RPMI7951 (cell line): ENCODE measurements at regions not wholly inside any gene's neighbourhood (a gene's known extent, or its start where the extent isn't known, plus 50 kb on each side); places are given as distances from the start of the nearest gene placed in this dataset.
"Not testable (repeated sequence)": the region's sequence is repeated elsewhere in the genome, so short reads cannot be mapped to it uniquely, and the experiment has no call there.

Experiments used
- DNase-seq: peaks from one replicate; pipeline ENCODE4 v3.0.0-alpha.2; 2012; ENCODE audit warnings: low read depth

DNA sequence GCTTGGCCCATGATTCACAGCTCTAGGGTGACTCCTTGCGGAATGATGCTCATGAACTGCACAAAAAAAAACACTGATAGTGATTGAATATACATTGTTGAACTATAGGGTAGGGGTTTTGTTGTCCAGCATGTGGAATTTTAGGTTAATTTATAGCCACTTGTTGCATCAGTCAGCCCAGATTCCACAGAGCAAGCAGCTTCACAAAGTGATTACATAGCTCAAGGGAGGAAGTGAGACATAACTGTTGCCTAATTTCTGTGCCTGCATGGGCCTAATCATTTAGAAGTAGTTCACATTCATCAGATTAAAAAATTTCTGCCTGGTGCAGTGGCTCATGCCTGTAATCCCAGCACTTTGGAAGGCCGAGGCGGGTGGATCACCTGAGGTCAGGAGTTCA lies 142.2 kb upstream of the ZNF722 start:
- DNase-seq: not testable (repeated sequence)

- no peak for DNase-seq
Observed at GRCh38 chr7:63867127-63867526, 131.5 kb upstream of the ZNF722 start.

GRCh38 chr7:63874242-63874641 lies 124.4 kb upstream of the ZNF722 start:
- DNase-seq: not testable (repeated sequence)

GRCh38 chr7:63876707-63877322 lies 121.8 kb upstream of the ZNF722 start:
- no peak for DNase-seq

DNA sequence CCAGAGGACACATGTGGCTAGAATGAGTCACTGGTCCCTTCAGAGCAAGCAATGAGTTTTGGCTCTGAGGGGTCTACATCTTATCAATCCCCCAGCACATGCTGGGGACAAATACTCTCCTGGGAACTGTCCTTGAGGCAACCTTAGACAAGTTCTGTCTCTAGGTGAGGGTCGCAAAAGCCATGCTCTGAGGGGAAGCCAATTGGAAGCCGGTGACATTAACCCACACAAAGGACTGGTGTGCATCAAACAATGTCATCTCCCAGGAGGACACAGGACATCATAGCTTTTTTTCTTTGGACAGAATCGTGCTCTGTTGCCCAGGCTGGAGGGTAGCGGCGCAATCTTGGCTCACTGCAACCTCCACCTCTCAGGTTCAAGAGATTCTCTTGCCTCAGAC lies 111.6 kb upstream of the ZNF722 start:
- DNase-seq: no peak

- peak; percentile 2 for DNase-seq
Observed at GRCh38 chr7:63899691-63900393, 98.8 kb upstream of the ZNF722 start.

DNA sequence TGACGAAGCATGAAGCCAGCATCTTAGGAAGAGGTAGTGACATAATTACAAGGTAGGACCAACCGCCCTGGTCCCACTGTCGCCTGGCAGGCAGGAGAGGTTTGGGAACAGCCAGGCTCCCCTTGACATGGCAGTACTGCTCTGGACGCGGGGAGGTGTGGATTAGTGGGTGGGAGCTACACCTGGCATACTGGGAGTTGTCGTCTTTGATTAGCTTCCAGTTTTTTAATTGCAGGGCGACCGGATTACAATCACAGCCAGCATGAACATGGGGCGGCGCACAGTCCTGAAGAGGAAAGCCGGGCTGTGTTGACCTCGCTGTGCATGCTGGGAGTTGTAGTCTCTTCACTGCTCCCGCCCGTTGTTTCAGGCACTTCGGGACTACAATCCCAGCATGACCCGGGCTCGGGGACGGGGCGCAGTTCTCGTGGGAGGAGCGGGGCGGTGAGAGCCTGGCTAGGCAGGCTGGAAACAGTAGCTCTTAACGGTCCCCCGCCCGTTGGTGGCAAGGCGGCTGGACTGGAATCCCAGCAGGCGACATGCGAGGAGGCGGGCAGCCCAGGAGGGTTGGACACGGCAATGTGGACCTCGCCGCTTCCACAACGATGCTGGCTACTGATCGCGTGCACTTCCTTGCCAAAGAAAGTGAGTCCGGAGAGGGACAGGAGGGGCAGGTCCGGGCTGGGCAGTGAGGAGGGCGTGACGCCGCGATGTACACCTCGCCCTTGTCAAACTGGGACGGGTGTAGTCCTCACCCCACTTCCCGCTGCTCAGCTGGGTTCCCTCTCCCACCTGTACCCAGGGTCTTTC lies 98.0 kb upstream of the ZNF722 start:
- DNase-seq: peak; percentile 47

DNA sequence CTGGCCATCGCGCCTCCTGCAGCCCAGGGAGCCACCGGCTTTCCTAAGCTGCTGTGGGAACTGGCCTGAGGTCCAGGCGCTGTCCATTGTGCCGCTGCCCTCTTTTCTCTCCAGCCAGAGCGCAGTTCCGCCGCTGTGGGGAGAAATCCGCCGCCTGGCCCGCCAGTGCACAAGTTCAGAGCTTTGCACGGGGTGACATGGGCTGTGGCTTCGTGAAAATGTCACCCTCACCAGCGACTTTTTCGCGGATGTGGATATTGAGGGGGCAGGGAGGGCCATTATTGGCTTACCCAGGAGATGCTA lies 97.5 kb upstream of the ZNF722 start:
- DNase-seq: not testable (repeated sequence)

DNA sequence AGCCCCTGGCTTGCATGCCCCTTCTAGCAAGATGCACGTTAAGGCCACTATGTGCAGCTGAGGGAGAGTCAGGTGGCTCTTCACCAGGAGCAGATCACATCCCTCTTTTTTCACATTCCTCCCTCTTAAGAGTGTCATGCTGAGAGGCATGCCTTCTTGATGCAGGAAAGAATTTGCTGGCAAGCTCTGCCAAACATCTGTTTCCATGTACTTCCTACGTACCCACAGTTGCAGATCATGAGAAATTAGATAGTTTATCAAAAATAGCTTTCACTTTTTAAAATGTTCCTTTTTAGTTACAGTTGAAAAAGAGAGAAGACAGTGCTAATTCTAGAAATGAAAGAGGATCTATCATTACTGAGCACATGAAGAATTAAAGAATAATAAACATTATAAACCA lies 79.7 kb upstream of the ZNF722 start:
- DNase-seq: no peak

DNA sequence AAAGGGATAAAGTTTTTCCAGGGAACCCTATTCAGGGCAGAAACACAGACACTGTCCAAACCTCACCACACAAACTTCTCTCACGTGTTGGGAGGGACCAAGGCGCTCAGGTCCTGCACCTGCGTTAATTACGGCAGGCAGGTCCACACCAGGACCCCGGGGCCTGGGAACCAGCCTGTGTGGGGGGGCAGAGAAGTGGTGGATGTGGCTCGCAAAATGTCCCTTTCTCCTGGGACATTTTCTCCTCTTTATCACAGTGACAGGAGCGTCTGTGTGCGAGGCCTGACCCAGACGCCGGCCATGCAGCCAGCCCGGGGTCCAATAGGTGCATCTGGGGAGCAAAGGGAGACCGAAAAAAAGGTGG lies 73.4 kb upstream of the ZNF722 start:
- DNase-seq: no peak

GRCh38 chr7:63925626-63926460 lies 72.8 kb upstream of the ZNF722 start:
- DNase-seq: no peak

GRCh38 chr7:63927261-63927660 lies 71.4 kb upstream of the ZNF722 start:
- DNase-seq: no peak

- DNase-seq: no peak
Observed at GRCh38 chr7:63931057-63931600, 67.5 kb upstream of the ZNF722 start.

DNA sequence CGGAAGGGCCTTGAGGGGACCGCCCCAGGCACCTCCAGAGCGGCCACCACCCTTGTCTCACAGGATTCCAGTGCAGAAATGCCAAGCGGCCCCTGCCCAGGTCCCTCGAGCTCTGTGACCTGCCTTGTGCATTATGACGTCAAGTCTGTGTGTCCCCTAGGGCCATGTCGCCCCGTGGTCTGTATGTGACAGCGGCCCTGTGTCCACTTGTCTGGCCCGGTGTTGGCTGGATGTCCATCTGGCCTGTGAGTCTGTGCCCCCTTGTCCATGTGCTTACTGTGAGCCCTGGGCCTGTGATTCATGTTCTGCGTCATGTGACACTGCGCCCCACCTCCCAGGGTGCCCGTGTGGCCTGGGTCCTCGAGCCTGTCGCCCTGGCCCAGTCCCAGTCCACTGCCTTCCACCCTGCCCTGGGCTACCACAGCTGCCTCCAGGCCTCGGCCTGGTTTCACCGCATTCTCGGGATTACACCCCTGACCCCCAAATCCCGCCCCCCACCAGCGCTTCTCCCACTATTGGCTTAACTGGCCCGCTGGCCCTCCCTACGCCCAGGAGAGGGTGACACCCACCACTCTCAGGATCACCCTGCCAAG lies 66.6 kb upstream of the ZNF722 start:
- no peak for DNase-seq
